NCI-H1048 (cell line): ENCODE measurements at regions not wholly inside any gene's neighbourhood (a gene's known extent, or its start where the extent isn't known, plus 50 kb on each side); places are given as distances from the start of the nearest gene placed in this dataset.
"Not testable (repeated sequence)": the region's sequence is repeated elsewhere in the genome, so short reads cannot be mapped to it uniquely, and the experiment has no call there.

Experiments
- DNase-seq: peaks from one replicate; lab custom pipeline; 2025; lab: John Stamatoyannopoulos, UW

DNA sequence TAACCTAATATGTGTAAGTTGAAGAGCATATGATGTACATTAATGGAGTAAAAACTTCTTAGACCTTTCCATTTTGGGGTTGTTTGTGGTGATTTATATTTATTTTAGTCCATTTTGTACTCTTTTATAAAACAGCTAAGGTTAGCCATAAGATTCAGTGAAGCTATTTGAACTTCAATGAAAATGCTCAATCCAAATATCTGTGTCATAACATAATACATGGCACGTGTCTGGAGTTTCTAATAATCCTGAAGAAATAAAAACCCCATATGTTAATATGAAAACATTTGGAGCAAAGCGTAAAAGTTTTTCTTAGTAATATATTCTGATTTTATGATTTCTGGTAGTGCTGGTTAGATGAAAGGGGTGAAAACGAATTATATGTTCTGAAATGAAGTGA is 1729.7 kb downstream of the PCDH9 start:
- no peak for DNase-seq

DNA sequence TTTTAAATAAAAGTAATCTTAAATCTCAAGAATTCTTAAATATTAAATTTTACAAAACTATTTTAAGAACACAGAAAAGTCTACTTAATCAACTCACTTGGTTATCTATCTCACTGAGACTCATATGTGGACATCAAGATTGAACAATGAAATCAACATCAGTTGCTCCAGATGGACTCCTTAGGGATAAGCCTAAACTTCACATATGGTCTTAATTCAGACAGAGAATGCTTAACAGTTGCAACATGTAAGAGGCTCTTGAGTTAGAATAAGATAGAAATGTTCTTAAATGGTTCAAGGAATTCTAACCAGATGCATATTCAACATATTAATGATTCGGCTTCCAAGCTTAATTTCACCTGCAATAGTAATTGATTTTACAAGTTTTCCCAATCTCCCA is 1730.9 kb downstream of the PCDH9 start:
- no peak for DNase-seq

DNA sequence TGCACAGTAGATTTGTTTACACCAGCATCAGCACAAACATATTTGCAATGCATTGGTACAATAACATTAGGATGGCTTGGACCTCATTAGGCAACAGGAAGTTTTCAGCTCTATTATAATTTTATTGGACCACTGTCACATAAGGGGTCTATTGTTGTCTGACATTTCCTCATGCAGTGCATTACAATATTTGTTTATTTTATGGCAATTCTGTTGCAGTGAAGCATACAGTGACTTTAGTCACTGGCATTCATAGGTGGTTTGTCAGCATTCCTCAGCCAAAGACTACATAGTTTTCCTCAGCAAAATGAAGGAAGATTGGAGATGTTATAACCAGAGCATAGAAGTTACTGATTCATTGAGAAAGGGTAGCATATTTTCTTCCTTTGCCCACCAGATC is 1732.9 kb downstream of the PCDH9 start:
- DNase-seq, result no peak

DNA sequence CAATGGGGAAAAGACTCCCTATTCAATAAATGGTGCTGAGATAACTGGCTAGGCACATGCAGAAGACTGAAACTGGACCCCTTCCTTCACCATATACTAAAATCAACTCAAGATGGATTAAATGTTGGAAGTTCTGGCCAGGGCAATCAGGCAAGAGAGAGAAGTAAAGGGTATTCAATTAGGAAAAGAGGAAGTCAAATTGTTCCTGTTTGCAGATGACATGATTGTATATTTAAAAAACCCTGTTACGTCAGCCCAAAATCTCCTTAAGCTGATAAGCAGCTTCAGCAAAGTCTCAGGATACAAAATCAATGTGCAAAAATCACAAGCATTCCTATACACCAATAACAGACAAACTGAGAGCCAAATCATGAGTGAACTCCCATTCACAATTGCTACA is 1739.4 kb downstream of the PCDH9 start:
- DNase-seq, result not testable (repeated sequence)

DNA sequence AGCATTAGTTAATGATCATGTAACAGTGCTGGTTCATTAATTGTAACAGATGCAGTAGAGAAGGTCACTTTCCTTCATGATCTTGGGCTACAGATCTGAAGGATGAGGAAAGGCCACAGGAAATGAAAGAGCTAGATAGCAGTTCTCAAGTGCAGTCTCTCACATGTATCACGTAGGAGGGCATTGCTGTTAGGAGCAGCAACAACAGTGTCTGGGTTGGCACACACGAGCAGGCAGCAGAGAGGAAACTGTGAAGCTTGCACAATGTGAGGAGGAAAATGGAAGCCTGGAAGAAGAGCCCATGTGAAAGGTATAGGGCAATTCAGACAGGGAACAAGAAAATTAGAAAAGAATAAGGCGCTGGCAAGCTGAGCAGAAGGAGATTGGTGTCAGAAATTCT is 1741.5 kb downstream of the PCDH9 start:
- no peak for DNase-seq

DNA sequence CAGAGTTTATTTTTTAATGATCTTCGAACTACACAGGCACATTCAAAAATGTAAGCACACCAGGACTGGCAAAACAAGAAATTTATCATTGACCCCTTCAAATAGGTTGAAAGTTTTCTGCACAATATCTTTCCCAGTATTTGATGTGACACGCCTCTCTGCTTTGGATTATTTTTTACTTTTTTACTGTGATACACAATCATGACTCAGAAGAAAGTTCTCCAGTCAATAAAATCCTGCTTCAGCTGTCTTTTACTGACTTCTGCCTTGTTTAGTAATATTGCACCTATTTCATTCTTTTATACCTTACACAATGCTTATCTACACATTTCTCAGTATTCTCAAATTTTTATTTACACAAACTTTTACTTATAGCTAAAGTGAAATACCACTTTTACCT is 1750.4 kb downstream of the PCDH9 start:
- no peak for DNase-seq

DNA sequence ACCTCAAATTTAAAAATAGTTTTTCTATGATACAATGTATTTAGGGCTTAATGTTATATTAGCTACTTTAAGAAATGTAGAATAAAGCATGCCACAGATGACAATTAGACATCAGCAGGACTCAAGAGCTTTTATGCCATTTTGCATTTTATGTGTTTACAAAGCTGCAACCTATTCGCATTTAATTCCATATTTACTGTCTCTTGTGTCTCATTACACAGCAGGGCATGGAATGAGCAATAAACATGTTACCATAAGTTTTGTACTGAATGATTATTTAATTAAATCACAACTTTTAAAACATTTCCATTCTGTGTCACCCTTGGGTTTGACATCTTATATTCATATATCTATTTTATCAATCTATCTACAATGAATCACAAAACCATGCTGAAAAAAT is 1756.9 kb downstream of the PCDH9 start:
- no peak for DNase-seq

DNA sequence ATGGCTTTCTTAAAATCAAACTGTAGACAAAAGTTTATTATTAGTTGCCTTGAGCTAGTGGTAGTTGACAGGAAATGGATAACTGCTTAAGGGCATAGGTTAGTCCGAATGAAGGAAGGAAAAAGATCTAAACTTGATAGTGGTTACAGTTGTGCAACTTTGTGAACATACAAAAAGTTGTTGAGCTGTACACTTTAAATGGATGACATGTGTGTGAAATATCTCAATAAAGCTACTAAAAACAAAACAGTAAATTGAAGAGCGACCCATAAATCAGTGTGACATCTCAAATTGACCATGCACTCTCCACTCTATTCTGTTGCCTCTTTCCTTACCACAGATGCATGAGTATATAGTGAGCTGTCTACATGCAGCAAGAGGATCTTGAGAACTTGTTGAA is 1757.8 kb downstream of the PCDH9 start:
- DNase-seq, result no peak

DNA sequence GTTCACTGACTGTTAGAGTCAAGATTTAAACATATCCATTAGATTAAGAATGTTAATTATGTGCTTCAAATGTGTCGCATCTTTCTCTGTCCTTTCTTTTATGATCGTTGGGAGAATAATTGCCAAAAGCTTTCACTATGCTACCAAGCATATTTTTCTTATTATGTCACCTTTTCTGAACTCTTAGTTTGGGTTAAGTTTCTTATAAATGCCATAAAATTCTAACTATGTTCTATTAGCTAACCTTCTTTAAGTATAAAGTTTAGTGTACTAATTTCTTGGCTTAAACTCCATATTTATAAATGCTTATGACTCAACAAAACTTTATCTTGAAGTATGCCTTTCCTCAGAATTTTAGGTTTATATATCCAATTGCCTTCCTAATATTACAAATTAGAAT is 1759.4 kb downstream of the PCDH9 start:
- no peak for DNase-seq

DNA sequence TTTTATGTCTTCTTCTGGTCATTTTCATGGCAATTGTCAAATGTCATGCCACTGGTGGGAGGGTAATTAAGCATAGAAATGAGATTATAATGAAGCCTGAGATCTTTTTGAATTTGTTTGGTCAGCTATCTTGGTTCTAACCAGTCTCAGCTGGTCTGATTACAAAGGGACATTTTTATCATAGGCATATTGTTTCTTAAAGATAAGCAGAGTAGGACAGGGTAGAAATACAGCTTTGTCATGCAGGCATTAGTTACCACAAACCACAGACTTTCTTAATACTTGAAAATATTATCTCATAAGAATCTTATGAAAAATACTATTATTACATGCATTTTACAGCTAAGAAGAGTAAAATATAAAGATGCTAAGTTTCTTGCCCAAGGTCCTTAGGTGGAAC is 1761.5 kb downstream of the PCDH9 start:
- no peak for DNase-seq

DNA sequence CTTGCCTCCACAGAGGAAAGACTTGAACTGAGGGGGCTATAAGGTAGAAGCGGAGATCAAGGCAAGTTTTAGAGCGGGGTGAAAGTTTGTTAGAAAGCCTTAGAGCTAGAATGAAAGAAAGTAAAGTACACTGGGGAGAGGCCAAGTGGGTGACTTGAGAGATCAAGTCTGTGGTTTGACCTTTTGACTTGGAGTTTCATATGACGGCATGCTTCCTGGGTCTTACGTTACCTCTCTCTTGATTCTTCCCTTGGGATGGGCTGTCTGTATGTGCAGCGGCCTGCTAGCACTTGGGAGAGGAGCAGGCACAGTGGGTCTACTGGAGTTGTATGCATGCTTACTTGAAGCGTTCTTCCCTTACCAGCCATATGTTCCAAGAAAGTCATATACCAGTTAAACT is 1768.5 kb downstream of the PCDH9 start:
- DNase-seq, result no peak

DNA sequence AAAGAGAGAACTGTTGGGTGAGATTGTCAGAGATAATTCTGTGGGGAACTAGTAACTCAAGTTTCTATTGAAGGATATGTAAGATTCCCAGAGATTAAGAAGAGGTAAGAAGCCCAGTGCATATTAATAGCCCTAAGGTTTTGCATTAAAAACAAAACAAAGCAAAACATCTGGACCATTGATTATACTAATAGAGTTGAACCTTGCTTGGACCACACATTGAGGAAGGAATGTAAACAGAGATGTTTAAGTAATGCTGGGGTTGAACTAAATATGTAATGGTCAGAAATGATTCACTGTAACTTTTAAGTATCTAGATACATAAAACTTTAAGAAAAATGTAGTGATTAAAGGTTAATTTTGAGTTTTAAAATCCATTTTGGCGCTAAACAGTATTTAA is 1770.0 kb downstream of the PCDH9 start:
- no peak for DNase-seq

DNA sequence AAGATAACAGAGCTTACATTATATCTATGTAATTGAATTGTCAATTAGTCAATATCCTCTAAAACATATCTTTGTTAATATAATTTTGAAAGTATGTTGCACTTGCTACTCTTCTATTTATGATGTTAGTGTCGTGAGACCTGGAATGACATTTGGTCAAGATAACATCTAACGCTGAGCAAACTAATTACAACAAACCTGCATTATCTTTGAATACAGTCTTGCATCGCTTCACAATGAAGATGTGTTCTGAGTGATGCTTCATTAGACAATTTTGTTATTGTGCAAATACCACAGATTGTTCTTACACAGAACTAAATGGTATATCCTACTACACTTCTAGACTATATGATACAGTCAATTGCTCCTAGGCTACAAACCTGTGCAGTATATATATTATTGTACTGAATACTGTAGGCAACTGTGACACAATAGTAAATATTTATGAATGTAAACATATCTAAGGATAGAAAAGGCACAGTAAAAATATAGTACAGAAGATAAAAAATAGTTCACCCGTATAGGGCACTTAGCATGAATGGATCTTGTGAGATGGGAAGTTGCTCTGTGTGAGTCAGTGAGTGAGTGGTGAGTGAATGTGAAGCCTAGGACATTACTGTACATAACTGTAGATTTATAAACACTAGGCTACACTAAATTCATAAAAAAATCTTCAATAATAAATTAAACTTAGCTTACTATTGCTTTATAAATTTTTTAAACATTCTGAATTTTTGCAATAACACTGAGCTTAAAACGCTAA is 1773.8 kb downstream of the PCDH9 start:
- DNase-seq, result no peak

DNA sequence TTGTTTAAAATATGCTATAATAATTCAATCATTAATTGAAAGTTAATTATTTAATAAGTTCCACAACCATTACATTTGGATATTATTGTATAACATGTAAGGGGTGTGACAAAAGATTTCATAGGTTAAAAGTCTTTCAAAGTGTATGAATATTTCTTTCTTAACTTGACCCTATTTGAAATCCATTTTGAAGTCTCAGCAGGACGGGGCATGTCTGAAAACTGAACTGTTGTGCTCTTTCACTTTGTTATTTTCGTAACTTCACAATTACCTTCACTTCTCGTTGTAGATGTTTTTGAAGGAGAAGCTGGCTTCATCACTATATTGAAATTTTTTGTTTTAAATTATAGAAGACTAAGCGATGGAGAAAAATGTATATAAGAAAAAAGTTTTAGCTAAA is 1775.7 kb downstream of the PCDH9 start:
- no peak for DNase-seq

DNA sequence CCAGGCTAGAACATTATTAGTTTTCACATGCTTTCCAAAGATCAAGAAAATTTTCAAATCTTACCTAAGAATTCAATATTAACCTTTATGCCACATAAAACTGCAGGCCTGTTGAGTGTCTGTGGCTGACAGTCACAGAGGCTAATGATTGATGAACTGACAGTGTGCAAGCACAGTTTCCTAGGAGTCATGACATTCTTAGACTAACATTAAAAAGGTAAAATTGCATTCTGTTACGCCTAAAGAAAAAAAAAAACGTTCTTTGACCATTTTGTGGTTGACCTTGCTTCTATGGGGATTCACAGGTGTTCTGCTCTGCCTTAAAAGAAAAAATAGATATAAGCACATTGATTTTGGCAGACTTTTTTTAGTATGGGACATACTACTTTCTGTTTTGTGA is 1776.2 kb downstream of the PCDH9 start:
- DNase-seq, result no peak

DNA sequence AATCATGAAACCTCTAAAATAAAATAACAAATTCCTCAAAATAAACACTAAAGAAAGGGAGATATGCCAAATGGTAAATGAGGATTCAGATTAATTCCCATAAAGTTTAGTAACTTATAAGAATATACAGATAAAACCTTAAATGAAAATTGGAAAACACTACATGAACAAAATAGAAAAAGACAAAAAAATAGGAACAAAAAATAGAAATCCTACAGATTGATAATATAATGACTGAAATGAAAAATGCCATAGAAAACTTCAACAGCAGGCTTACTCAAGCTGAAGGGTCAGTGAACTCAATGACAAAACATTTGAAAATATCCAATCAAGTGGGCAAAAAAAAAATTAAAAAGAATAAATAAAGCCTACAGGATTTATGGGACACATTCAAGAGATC is 1784.8 kb downstream of the PCDH9 start:
- DNase-seq, result no peak

DNA sequence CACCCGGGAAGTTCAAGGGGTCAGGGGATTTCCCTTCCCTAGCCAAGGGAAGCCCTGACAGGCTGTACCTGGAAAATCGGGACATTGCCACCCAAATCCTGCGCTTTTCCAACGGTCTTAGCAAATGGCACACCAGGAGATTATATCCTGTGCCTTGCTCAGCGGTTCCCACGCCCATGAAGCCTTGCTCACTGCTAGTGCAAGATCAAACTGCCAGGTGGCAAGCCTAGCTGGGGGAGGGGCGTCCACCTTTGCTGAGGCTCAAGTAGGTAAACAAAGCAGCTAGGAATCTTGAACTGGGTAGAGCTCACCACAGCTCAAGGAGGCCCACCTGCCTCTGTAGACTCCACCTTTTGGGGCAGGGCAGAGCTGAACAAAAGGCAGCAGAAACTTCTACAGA is 1794.5 kb downstream of the PCDH9 start:
- DNase-seq, result no peak

DNA sequence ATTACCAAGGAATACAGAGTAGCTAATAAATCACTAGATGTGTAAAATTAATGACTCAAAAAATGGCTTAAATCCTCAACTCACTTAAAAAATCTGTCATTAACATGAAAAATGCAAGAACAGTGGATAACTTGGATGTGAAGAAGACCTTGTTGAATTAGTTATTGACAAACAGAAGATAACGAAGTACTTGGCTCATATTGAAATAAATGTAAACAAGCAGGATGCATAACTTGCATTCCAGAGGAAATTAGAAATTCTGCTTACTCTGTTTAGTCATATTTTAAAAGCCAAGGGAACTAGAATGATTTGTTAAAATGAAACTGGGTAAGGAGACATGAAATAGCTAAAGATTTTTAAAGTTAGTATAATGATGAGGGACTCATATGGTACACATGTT is 1812.2 kb downstream of the PCDH9 start:
- DNase-seq, result no peak

DNA sequence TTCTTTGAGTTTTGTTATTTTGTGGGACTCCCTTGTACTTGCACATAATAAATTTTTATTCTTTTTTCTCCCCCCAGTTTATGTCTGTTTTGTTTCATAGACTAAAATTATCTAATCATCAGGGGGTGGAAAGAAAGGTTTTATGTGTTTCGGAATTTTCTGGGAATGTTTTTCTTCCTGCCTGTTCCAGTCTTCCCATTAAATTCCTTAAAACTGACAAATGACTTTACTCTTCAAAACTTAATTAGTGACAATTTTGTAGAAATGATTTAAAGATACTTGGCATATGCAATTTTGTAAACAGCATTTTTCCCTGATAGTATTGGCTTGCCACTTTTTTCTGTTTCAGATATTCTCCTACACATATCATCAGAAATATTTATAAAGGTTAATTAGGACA is 1813.4 kb downstream of the PCDH9 start:
- DNase-seq, result no peak

DNA sequence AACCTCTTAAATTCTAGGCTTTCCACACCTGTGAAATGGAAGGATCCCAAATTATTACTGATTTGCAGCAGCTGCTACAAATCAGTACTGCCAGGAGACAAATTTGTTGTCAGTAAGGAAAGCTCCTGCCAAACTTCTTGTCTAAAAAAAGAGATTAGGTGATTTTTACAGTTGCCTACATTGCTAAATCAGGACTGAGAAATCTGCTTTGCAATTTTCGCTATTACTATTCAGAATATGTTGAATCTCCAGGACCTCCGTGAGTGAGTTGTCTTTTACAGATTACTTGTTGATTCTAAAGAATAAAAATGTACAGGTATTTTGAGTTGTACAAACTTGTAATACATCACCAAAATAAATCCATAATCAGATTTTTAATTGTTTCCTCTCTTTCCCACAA is 1815.9 kb downstream of the PCDH9 start:
- DNase-seq, result no peak

DNA sequence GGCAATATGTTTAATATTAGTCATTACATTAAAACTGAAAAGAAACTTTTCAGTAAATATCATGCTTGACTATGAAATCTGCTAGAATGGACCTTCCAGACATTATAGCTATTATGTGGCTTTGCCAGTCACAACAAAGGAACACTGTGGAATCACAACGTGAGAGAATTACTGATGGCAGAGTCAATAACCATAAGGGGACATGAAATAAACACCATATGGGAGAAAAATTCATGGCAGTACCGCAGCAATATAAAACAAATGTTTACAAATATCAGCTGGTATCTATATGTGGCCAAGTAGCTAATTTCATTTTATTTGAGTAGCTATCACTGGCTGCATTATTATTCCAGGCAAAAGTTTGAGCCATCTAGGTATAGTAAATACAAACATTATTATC is 1818.6 kb downstream of the PCDH9 start:
- DNase-seq, result no peak

DNA sequence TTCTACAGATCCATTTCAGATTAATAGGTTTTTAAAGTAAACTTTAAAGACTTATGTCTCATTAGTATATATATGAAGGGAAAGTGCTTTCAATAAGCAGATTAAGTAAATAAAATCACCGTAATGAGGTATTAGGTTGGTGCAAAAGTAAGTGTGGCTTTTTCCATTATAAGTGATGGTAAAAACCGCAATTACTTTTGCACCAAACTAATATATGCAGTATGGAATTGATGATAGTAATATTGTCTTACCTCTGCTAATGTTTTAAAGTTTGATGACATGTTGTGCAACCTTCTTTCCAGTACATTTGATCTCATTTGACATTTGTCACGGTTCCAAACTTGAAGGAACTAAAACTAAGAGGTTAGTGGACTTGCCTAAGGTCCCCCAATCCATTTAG is 1819.3 kb downstream of the PCDH9 start:
- no peak for DNase-seq

DNA sequence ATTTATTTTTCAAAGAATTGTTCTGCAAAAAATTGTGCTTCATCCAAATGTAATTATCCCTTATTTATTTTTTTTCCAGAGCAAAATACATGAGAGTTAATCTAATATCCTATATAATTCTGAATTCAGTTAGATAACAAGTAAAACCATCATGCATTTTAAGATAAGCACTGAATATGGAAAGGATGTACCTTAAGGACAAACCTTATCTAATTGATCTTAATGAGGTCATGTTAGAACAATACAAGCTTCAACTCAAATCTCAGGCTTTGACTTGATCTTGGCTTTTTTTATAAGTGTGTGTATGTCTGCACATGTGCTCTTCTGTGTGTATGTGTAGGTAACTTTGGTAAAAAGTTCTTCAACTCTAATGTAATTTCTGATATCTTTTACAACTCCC is 1828.8 kb downstream of the PCDH9 start:
- DNase-seq, result no peak

DNA sequence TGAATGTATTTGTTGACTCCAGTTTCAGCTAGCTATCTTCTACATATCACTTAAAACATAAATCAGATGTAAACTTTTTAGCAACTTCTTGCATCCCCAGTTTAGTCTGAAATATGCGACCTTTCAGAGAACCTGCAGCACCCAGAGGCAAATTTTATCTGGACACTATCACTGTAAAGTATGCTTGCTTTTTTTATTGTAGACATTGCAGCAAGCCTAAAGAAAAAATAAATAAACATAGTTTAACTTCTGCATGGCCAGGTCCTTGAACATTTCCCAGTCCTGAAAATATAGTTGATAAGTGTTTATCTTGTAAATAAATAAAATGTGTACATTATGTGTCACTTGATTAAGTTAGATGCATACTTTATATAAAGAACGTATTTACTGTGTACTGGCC is 1829.4 kb downstream of the PCDH9 start:
- no peak for DNase-seq
